ENCODE measurements at regions not wholly inside any gene's neighbourhood (a gene's known extent, or its start where the extent isn't known, plus 50 kb on each side); places are given as distances from the start of the nearest gene placed in this dataset.
A peak's percentile ranks its signal among the peaks of the same experiment; 100 is the strongest.

- 0 out of 2 replicates have a peak, but pooled peaks have one; percentile 35 for TF ChIP-seq KLF6 (CRISPR knock-in tag; IDR thresholded peaks at IDR 0.05)
- TF ChIP-seq ZBTB33 (CRISPR knock-in tag; IDR thresholded peaks at IDR 0.05): no peak
- no peak for TF ChIP-seq KLF9 (CRISPR knock-in tag; IDR thresholded peaks at IDR 0.05; ENCODE audit: low read depth)
- TF ChIP-seq RBM22 (optimal IDR thresholded peaks at IDR 0.05; ENCODE audit: low read length): no peak
- TF ChIP-seq SALL1 (CRISPR knock-in tag; IDR thresholded peaks at IDR 0.05): peak; percentile 95
- no peak for TF ChIP-seq PLSCR1 (CRISPR knock-in tag; IDR thresholded peaks at IDR 0.05; ENCODE audit: borderline replicate concordance)
- no peak for TF ChIP-seq ZNF383 (CRISPR knock-in tag; IDR thresholded peaks at IDR 0.05; ENCODE audit: borderline replicate concordance)
- TF ChIP-seq HMGXB4 (CRISPR knock-in tag; IDR thresholded peaks at IDR 0.05; ENCODE audit: borderline replicate concordance in 1 of 2, low read depth in 1 of 2): no peak; a peak in 1 of 4 replicates
- TF ChIP-seq MXD3 (CRISPR knock-in tag; IDR thresholded peaks at IDR 0.05): no peak
- TF ChIP-seq TAF15 (IDR thresholded peaks at IDR 0.05; ENCODE audit: low read depth, low read length, poor library complexity, severe bottlenecking): no peak
- no peak for TF ChIP-seq ZNF629 (CRISPR knock-in tag; conservative IDR thresholded peaks at IDR 0.05)
- no peak for TF ChIP-seq ZBTB40 (IDR thresholded peaks at IDR 0.05)
- no peak; the same call in 1 of the 2 replicates for TF ChIP-seq ZBTB40 (CRISPR knock-in tag; IDR thresholded peaks at IDR 0.05)
These were observed 2122.2 kb downstream of the MAT2B start (continued) for GRCh38 chr5:165627548-165628170.
